ENCODE measurements at regions not wholly inside any gene's neighbourhood (a gene's known extent, or its start where the extent isn't known, plus 50 kb on each side); places are given as distances from the start of the nearest gene placed in this dataset.

DNA sequence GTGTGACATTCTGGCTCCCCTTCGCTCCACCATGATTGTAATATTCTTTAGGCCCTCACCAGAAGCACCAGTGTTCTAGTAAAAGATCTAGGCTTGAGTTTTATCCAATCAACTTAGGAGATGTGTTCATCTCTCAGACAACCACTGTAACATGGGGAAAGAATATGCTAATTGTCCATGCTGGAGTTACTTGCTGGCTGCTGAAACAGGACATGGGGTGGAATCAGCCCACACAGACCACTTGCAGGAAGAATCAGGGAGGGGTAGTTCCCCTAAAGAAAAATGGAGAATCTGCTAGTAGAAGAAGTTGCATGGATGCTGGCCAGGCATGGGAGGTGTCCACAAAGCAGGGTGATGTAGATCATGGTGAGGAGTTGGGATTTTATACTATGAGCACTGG lies 86.2 kb downstream of the FEM1C start:
- TF ChIP-seq, protein P1, sequence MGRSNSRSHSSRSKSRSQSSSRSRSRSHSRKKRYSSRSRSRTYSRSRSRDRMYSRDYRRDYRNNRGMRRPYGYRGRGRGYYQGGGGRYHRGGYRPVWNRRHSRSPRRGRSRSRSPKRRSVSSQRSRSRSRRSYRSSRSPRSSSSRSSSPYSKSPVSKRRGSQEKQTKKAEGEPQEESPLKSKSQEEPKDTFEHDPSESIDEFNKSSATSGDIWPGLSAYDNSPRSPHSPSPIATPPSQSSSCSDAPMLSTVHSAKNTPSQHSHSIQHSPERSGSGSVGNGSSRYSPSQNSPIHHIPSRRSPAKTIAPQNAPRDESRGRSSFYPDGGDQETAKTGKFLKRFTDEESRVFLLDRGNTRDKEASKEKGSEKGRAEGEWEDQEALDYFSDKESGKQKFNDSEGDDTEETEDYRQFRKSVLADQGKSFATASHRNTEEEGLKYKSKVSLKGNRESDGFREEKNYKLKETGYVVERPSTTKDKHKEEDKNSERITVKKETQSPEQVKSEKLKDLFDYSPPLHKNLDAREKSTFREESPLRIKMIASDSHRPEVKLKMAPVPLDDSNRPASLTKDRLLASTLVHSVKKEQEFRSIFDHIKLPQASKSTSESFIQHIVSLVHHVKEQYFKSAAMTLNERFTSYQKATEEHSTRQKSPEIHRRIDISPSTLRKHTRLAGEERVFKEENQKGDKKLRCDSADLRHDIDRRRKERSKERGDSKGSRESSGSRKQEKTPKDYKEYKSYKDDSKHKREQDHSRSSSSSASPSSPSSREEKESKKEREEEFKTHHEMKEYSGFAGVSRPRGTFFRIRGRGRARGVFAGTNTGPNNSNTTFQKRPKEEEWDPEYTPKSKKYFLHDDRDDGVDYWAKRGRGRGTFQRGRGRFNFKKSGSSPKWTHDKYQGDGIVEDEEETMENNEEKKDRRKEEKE (IDR thresholded peaks at IDR 0.05) = no peak
- TF ChIP-seq PAX5 (IDR thresholded peaks at IDR 0.05; ENCODE audit: borderline replicate concordance, low read depth, low read length) = no peak
- no peak for TF ChIP-seq CBX3 (IDR thresholded peaks at IDR 0.05; ENCODE audit: borderline replicate concordance, low read depth)
- TF ChIP-seq MYC (IDR thresholded peaks at IDR 0.05; ENCODE audit: insufficient read depth, insufficient read length, insufficient replicate concordance, low read length, severe bottlenecking) = no peak
- TF ChIP-seq SMC3 (IDR thresholded peaks at IDR 0.05; ENCODE audit: borderline replicate concordance, low read length) = no peak
- TF ChIP-seq YBX1 (IDR thresholded peaks at IDR 0.05) = no peak
- TF ChIP-seq EP300 (IDR thresholded peaks at IDR 0.05; ENCODE audit: borderline replicate concordance in 1 of 2, control insufficient read depth in 1 of 2, low read depth in 2 of 2, low read length in 2 of 2) = no peak

Measured in GM12878 (cell line).